HUES64 (cell line): ENCODE measurements at regions not wholly inside any gene's neighbourhood (a gene's known extent, or its start where the extent isn't known, plus 50 kb on each side); places are given as distances from the start of the nearest gene placed in this dataset.

Source experiments
- H3K27ac ChIP-seq: 2 replicates; pipeline ENCODE4 v1.7.0; 2013; ENCODE audit warnings: low read depth, low read length, inconsistent platforms
- H3K27me3 ChIP-seq: 2 replicates; pipeline ENCODE4 v1.6.1; 2013; ENCODE audit warnings: mild to moderate bottlenecking, low read length; ENCODE audit not compliant: insufficient read depth
- H3K36me3 ChIP-seq: 2 replicates; pipeline ENCODE4 v1.6.1; 2013; ENCODE audit warnings: mild to moderate bottlenecking, low read length; ENCODE audit not compliant: insufficient read depth
- H3K4me1 ChIP-seq: 2 replicates; pipeline ENCODE4 v1.6.1; 2013; ENCODE audit warnings: mild to moderate bottlenecking, low read length, moderate library complexity; ENCODE audit not compliant: insufficient read depth
- H3K4me3 ChIP-seq: 2 replicates; pipeline ENCODE4 v1.5.1; 2013; ENCODE audit warnings: mild to moderate bottlenecking, low read length, moderate library complexity
- H3K9ac ChIP-seq: 2 replicates; pipeline ENCODE4 v1.6.1; 2013; ENCODE audit warnings: mild to moderate bottlenecking, low read depth, low read length
- H3K9me3 ChIP-seq: 2 replicates; pipeline ENCODE4 v1.6.1; 2013; ENCODE audit warnings: low read depth, low read length; ENCODE audit not compliant: insufficient read depth
- WGBS: fragments of 150-250, 120-280 bp; methylation state at CpG from one replicate; pipeline ENCODE4 v1.1.7; 2013; ENCODE audit warnings: missing lambda C conversion rate; 5-methylcytosine and 5-hydroxymethylcytosine counted together

GRCh38 chr3:117995842-117996437 lies 1038.7 kb downstream of the IGSF11 start:
- Histone ChIP-seq H3K9ac (no peak overlapping the region), H3K36me3 (no peaks in the 10 kb centered on the region), H3K4me3 (peak overlapping the region; percentile 67), H3K9me3 (no peaks in the 10 kb centered on the region), H3K27ac (no peak overlapping the region), H3K27me3 (peaks cover 43% of the 10 kb centered on the region), H3K4me1 (peaks cover 4% of the 10 kb centered on the region)
- WGBS, result 39% methylated on average over 9 of the region's 9 CpGs

- H3K27me3 ChIP-seq, result peaks cover 43% of the 10 kb centered on the region
- H3K9me3 ChIP-seq, result no peaks in the 10 kb centered on the region
- H3K27ac ChIP-seq, result no peak overlapping the region
- WGBS, result 5% methylated on average over 48 of the region's 48 CpGs
- H3K9ac ChIP-seq, result peak overlapping the region; percentile 53
- no peaks in the 10 kb centered on the region for H3K36me3 ChIP-seq
- H3K4me1 ChIP-seq, result peaks cover 9% of the 10 kb centered on the region
- H3K4me3 ChIP-seq, result peak overlapping the region; percentile 67
Measured at GRCh38 chr3:117997201-117998049, 1037.2 kb downstream of the IGSF11 start.

GRCh38 chr3:117998071-117998470 lies 1036.6 kb downstream of the IGSF11 start:
- H3K4me1 ChIP-seq, result peaks cover 9% of the 10 kb centered on the region
- no peaks in the 10 kb centered on the region for H3K36me3 ChIP-seq
- no peaks in the 10 kb centered on the region for H3K9me3 ChIP-seq
- no peak overlapping the region for H3K9ac ChIP-seq
- 53% methylated on average over 4 of the region's 4 CpGs for WGBS
- no peak overlapping the region for H3K27ac ChIP-seq
- H3K27me3 ChIP-seq, result peaks cover 43% of the 10 kb centered on the region
- no peak overlapping the region for H3K4me3 ChIP-seq

- peaks cover 9% of the 10 kb centered on the region for H3K4me1 ChIP-seq
- no peaks in the 10 kb centered on the region for H3K9me3 ChIP-seq
- no peak overlapping the region for H3K9ac ChIP-seq
- no peaks in the 10 kb centered on the region for H3K36me3 ChIP-seq
- 100% methylated on average over 2 of the region's 2 CpGs for WGBS
- H3K27ac ChIP-seq, result no peak overlapping the region
- peaks cover 32% of the 10 kb centered on the region for H3K27me3 ChIP-seq
- no peak overlapping the region for H3K4me3 ChIP-seq
Measured at GRCh38 chr3:118000219-118000618, 1034.4 kb downstream of the IGSF11 start.

- no peaks in the 10 kb centered on the region for H3K9me3 ChIP-seq
- H3K4me1 ChIP-seq, result peaks cover 5% of the 10 kb centered on the region; the same call in 1 of the 2 replicates
- H3K27me3 ChIP-seq, result peaks cover 21% of the 10 kb centered on the region
- no peaks in the 10 kb centered on the region for H3K36me3 ChIP-seq
- no CpG with 5 or more reads among the region's 2 CpGs for WGBS
- H3K27ac ChIP-seq, result no peak overlapping the region
- H3K9ac ChIP-seq, result no peak overlapping the region
- H3K4me3 ChIP-seq, result no peak overlapping the region
Measured at GRCh38 chr3:118001380-118001779, 1033.3 kb downstream of the IGSF11 start.

- Histone ChIP-seq H3K27ac (no peak overlapping the region), H3K4me3 (no peak overlapping the region), H3K27me3 (no peaks in the 10 kb centered on the region), H3K9me3 (no peaks in the 10 kb centered on the region), H3K36me3 (no peaks in the 10 kb centered on the region), H3K4me1 (no peaks in the 10 kb centered on the region), H3K9ac (no peak overlapping the region)
- over 99% methylated on average over 3 of the region's 3 CpGs for WGBS
Measured at GRCh38 chr3:118011910-118012309, 1022.7 kb downstream of the IGSF11 start.

- H3K36me3 ChIP-seq, result no peaks in the 10 kb centered on the region
- H3K4me1 ChIP-seq, result no peaks in the 10 kb centered on the region
- peaks cover 15% of the 10 kb centered on the region for H3K9me3 ChIP-seq
- no peak overlapping the region for H3K4me3 ChIP-seq
- H3K27me3 ChIP-seq, result no peaks in the 10 kb centered on the region
- H3K9ac ChIP-seq, result no peak overlapping the region
- no peak overlapping the region for H3K27ac ChIP-seq
- 71% methylated on average over 2 of the region's 2 CpGs for WGBS
Measured at GRCh38 chr3:118029049-118029448, 1005.6 kb downstream of the IGSF11 start.

- Histone ChIP-seq H3K27ac (no peak overlapping the region), H3K9me3 (peaks cover 13% of the 10 kb centered on the region), H3K4me3 (no peak overlapping the region), H3K27me3 (no peaks in the 10 kb centered on the region), H3K9ac (no peak overlapping the region), H3K36me3 (no peaks in the 10 kb centered on the region), H3K4me1 (no peaks in the 10 kb centered on the region)
- WGBS, result 79% methylated on average over 1 of the region's 1 CpG
Measured at GRCh38 chr3:118036215-118036614, 998.4 kb downstream of the IGSF11 start.

GRCh38 chr3:118055381-118055780 lies 979.3 kb downstream of the IGSF11 start:
- Histone ChIP-seq H3K27ac (no peak overlapping the region), H3K4me3 (no peak overlapping the region), H3K27me3 (no peaks in the 10 kb centered on the region), H3K9ac (no peak overlapping the region), H3K36me3 (no peaks in the 10 kb centered on the region), H3K4me1 (no peaks in the 10 kb centered on the region), H3K9me3 (peaks cover 8% of the 10 kb centered on the region; the same call in 1 of the 2 replicates)
- WGBS, result 0% methylated on average over 1 of the region's 1 CpG

GRCh38 chr3:118057086-118057485 lies 977.6 kb downstream of the IGSF11 start:
- Histone ChIP-seq H3K27me3 (no peaks in the 10 kb centered on the region), H3K27ac (no peak overlapping the region), H3K4me3 (no peak overlapping the region), H3K4me1 (no peaks in the 10 kb centered on the region), H3K36me3 (no peaks in the 10 kb centered on the region), H3K9ac (no peak overlapping the region), H3K9me3 (no peaks in the 10 kb centered on the region)
- 92% methylated on average over 1 of the region's 1 CpG for WGBS

GRCh38 chr3:118059096-118059495 lies 975.5 kb downstream of the IGSF11 start:
- Histone ChIP-seq H3K36me3 (no peaks in the 10 kb centered on the region), H3K9ac (no peak overlapping the region), H3K4me3 (no peak overlapping the region), H3K4me1 (no peaks in the 10 kb centered on the region), H3K27ac (no peak overlapping the region), H3K27me3 (no peaks in the 10 kb centered on the region), H3K9me3 (no peaks in the 10 kb centered on the region)
